Tibial artery (tissue), 4 donors: ENCODE measurements at regions not wholly inside any gene's neighbourhood (a gene's known extent, or its start where the extent isn't known, plus 50 kb on each side); places are given as distances from the start of the nearest gene placed in this dataset.

ENCODE experiments used
- DNase-seq, 2 donors: peaks; one replicate each; pipeline ENCODE4 v3.0.0-alpha.2; 2019
- H3K27ac ChIP-seq, 2 donors: fragments of 200-600 bp; sonication (generic) in 1 of 2; 1 replicate in 1 of 2; 2 replicates in 1 of 2; pipeline ENCODE4 v1.5.1; 2018 to 2019; ENCODE audit warnings: mild to moderate bottlenecking in 1 of 2
- H3K27me3 ChIP-seq, 2 donors: fragments of 200-600 bp; sonication (generic) in 1 of 2; one replicate each; pipeline versions ENCODE4 v1.5.1 to v1.6.0; 2016 to 2019
- H3K36me3 ChIP-seq, 3 donors: fragments of 200-600 bp; sonication (generic) in 2 of 3; one replicate each; pipeline ENCODE4 v1.5.1; 2016 to 2019; ENCODE audit warnings: mild to moderate bottlenecking in 2 of 3
- H3K4me1 ChIP-seq, 4 donors: fragments of 200-600 bp; sonication (generic) in 2 of 4; 1 replicate in 3 of 4; 2 replicates in 1 of 4; pipeline ENCODE4 v1.5.1; 2016 to 2019
- H3K4me3 ChIP-seq, 2 donors: fragments of 200-600 bp; sonication (generic) in 1 of 2; 1 replicate in 1 of 2; 2 replicates in 1 of 2; pipeline ENCODE4 v1.5.1; 2018 to 2019; ENCODE audit warnings: mild to moderate bottlenecking in 2 of 2
- H3K9me3 ChIP-seq, 3 donors: fragments of 200-600 bp; sonication (generic) in 1 of 3; one replicate each; pipeline ENCODE4 v1.5.1; 2016 to 2019
- intact Hi-C: fragments of 100-400 bp; cut with DNase I; formaldehyde crosslinking; loops from one replicate; pipeline ENCODE4 v1.15.0; 2023; ENCODE audit warnings: low total_unique reads
- TF ChIP-seq, protein P1 (sequence below), 2 experiments: fragments of 200-600 bp in 1 of 2; fragments of 450-650 bp in 1 of 2; IDR thresholded peaks; one replicate each; pipeline ENCODE4 v1.5.1; 2017 to 2019; ENCODE audit warnings: antibody characterized with exemption in 2 of 2, mild to moderate bottlenecking in 1 of 2, moderate library complexity in 1 of 2

- Histone ChIP-seq H3K4me1 (no peaks in the 10 kb centered on the region), H3K36me3 (no peaks in the 10 kb centered on the region), H3K9me3 (no peaks in the 10 kb centered on the region), H3K27me3 (peaks cover 0 to 30% of the 10 kb centered on the region in 2 donors), H3K27ac (no peak overlapping the region), H3K4me3 (no peak overlapping the region)
- TF ChIP-seq, protein P1, sequence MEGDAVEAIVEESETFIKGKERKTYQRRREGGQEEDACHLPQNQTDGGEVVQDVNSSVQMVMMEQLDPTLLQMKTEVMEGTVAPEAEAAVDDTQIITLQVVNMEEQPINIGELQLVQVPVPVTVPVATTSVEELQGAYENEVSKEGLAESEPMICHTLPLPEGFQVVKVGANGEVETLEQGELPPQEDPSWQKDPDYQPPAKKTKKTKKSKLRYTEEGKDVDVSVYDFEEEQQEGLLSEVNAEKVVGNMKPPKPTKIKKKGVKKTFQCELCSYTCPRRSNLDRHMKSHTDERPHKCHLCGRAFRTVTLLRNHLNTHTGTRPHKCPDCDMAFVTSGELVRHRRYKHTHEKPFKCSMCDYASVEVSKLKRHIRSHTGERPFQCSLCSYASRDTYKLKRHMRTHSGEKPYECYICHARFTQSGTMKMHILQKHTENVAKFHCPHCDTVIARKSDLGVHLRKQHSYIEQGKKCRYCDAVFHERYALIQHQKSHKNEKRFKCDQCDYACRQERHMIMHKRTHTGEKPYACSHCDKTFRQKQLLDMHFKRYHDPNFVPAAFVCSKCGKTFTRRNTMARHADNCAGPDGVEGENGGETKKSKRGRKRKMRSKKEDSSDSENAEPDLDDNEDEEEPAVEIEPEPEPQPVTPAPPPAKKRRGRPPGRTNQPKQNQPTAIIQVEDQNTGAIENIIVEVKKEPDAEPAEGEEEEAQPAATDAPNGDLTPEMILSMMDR (IDR thresholded peaks at IDR 0.05) = no peak
- no peak for DNase-seq
- intact Hi-C loops = no loop called here
Observed at GRCh38 chr22:19615867-19616581, 91.8 kb upstream of the CLDN5 start.

DNA sequence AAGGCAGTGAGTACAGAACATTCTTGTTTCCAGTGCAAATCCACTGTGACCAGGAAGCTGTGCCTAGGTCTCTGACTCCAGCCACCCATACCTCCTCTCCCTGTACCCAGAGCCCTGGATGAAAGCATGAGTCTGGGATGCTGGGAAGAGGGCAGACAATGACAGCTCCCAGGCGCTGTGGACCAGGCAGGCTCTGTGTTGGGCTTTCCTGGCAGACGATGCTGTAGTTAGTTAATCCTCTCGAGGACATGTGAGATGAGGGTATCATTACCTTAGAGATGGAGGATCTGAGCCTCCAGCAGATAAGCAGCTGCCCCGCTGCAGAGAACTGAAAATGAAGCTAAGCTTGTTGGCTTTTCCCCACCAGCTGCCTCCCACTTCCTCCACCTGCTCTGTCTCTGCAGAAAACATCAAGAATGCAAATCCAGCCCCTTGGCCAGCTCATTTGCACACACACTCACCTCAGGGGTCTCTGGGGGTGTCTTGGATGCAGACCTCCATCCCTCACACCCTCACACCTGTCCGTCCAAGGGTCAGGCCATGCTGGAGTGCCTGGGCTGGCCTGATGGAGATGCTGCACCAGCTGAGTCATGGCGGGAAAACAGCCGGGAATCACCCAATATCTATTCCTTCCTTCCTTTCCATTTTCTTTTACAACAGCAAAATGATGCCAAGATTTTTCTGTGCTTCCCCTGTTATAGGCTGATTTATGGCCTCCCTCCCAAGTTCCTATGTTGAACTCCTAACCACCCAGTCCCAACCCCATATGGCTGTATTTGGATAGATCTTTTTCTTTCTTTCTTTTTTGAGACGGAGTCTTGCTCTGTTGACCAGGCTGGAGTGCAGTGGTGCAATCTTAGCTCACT, 94.9 kb upstream of the SEPTIN5 start:
- H3K27me3 ChIP-seq = peaks cover 0 to 44% of the 10 kb centered on the region in 2 donors
- intact Hi-C loops = loop anchor here (10.0 kb wide), 1 partner anchor 125 kb away; no protein-coding TSS in a partner anchor

DNA sequence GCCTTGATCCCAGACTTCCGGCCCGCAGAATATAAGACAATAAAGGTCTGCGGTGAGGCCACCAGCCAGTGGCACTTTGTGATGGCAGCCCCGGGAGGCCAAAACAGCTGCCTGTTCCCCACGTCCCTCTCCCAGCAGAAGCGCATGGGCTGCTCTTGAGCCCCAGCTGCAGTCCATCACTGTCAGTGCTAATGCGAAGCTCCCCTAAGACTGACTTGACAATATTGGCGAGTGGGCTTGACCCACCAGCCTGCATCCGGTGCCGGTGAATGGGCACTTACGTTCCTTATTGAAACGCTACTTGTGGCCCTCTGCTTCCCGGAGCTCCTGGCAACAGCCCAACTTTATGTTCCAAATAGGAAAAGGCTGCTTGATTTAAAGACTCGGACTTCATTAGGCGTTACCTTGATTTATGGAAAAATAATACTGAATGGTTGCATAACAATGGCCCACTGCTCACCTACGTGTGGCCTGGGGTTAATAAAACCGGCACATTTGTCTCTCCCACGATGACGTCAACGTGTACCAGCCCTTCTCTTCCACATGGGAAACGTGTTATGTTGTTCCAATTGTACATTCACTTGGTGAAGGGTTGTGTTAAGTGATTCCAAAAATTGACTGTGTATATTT, 93.4 kb upstream of the SEPTIN5 start:
- no peak for DNase-seq
- no peaks in the 10 kb centered on the region for H3K9me3 ChIP-seq
- H3K36me3 ChIP-seq = no peaks in the 10 kb centered on the region
- H3K4me3 ChIP-seq = no peak overlapping the region
- H3K4me1 ChIP-seq = no peaks in the 10 kb centered on the region
- H3K27ac ChIP-seq = no peak overlapping the region
- TF ChIP-seq, protein P1 (IDR thresholded peaks at IDR 0.05) = no peak
- H3K27me3 ChIP-seq = peaks cover 0 to 57% of the 10 kb centered on the region in 2 donors
- intact Hi-C loops = loop anchor here (10.0 kb wide), 1 partner anchor 126 kb away; no protein-coding TSS in a partner anchor

More for the DNA sequence above, 94.9 kb upstream of the SEPTIN5 start:
- TF ChIP-seq, protein P1 (IDR thresholded peaks at IDR 0.05) = no peak
- Histone ChIP-seq H3K9me3 (no peaks in the 10 kb centered on the region), H3K4me3 (no peak overlapping the region), H3K27ac (no peak overlapping the region), H3K4me1 (no peaks in the 10 kb centered on the region), H3K36me3 (no peaks in the 10 kb centered on the region)
- no peak for DNase-seq

DNA sequence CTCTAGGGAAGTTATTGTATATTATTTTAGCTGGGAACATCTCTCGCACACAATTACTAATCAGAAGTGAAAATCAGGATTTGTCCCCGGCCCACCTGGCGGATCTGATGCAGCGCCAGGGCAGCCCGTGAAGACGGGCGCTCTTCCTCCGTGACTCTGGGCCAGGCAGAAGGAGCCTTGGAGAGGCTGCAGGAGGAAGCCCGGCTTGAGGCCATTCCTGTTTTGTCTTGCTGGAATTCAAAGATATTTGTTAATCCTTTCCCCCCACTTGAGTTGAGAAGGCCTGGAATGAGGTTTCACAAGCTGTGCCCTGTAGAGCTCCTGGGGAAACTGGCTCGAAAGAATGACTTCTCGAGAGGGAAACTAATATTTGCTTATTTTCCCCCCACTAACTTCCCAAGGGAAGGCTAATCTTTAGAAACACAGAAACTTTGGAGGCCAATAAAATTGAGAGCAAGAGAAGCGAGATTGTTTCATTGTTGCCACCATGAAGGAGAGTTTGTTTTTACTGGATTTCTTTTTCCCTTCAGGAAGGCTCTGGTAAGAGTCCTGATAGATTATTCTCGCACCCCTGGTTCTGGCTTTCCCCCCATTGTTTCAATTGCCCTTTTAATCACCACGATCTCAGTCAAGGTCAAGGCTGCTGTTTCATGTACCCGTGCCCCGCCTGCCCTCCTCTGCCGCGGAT, 92.8 kb upstream of the SEPTIN5 start:
- no peaks in the 10 kb centered on the region for H3K9me3 ChIP-seq
- no peaks in the 10 kb centered on the region for H3K4me1 ChIP-seq
- DNase-seq = no peak
- H3K4me3 ChIP-seq = no peak overlapping the region
- TF ChIP-seq, protein P1 (IDR thresholded peaks at IDR 0.05) = no peak
- H3K36me3 ChIP-seq = no peaks in the 10 kb centered on the region
- intact Hi-C loops = loop anchor here (10.0 kb wide), 1 partner anchor 127 kb away; no protein-coding TSS in a partner anchor
- peaks cover 0 to 64% of the 10 kb centered on the region in 2 donors for H3K27me3 ChIP-seq
- H3K27ac ChIP-seq = no peak overlapping the region

DNA sequence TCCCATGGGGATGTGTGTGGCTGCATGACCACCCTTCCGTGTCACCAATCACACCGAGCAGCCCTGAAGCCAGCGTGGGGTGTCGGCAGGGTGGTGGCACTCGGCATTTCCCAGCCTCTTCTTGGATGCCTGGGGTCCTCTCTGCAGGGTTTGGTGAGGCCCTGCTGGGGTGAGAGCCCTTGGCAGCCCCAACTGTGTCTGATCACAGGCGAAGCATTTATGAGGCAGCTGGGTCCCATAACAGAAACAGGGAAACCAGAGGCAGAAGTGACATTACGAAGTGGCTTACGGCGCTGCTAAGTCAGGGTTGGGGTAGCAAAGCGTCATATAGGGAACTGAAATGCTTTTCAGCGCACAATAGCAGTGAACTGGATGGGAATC, 92.3 kb upstream of the SEPTIN5 start:
- intact Hi-C loops = loop anchor here (10.0 kb wide), 1 partner anchor 127 kb away; no protein-coding TSS in a partner anchor
- Histone ChIP-seq H3K27ac (no peak overlapping the region), H3K27me3 (peaks cover 0 to 65% of the 10 kb centered on the region in 2 donors), H3K4me3 (no peak overlapping the region), H3K4me1 (no peaks in the 10 kb centered on the region), H3K9me3 (no peaks in the 10 kb centered on the region), H3K36me3 (no peaks in the 10 kb centered on the region)
- DNase-seq = no peak
- TF ChIP-seq, protein P1 (IDR thresholded peaks at IDR 0.05) = no peak
